Bronchial epithelial cell (primary cell): ENCODE measurements at regions not wholly inside any gene's neighbourhood (a gene's known extent, or its start where the extent isn't known, plus 50 kb on each side); places are given as distances from the start of the nearest gene placed in this dataset.

Experiments used
- DNase-seq: peaks from one replicate; pipeline ENCODE4 v3.0.0-alpha.2; 2010; ENCODE audit warnings: low read depth
- FAIRE-seq: peaks from 2 replicates; lab custom pipeline; 2011; peaks lifted over from hg19 to GRCh38; lab: Jason Lieb, UNC
- H3K27me3 ChIP-seq: 2 replicates; pipeline ENCODE4 v1.5.1; 2011; ENCODE audit warnings: low read length; ENCODE audit not compliant: control insufficient read depth, insufficient read depth
- H3K36me3 ChIP-seq: 2 replicates; pipeline ENCODE4 v1.5.1; 2011; ENCODE audit warnings: low read length; ENCODE audit not compliant: control insufficient read depth, insufficient read depth
- H3K4me3 ChIP-seq: 2 replicates; pipeline ENCODE4 v1.5.1; 2011; ENCODE audit warnings: mild to moderate bottlenecking, low read depth, low read length, control low read depth
- CTCF ChIP-seq: IDR thresholded peaks from 2 replicates; pipeline ENCODE4 v1.5.1; 2011; ENCODE audit warnings: mild to moderate bottlenecking, moderate library complexity, low read length, control low read depth, inconsistent platforms; ENCODE audit not compliant: insufficient read depth, severe bottlenecking

DNA sequence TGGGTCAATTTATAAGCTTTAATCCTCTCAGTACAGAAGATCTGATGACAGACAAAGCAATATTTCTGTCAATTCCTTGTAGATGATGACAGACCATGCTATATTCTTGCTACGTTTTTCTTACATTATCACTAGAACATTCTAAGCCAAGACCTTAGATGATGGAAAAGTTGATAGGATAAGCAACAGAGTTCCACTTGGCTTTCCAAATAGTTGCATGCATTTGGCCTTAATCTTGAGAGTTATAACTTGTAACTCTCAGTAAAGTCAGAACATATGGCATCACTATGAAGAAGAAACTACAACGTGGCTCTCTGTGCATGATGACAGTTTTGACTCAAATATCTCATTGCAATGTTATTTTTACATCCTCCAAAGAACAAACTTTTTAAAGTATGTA, 544.3 kb upstream of the LRRC4C start:
- Histone ChIP-seq H3K27me3 (no peaks in the 10 kb centered on the region), H3K4me3 (no peak overlapping the region), H3K36me3 (no peaks in the 10 kb centered on the region)
- FAIRE-seq (no peak), DNase-seq (no peak)
- no peak for TF ChIP-seq CTCF

GRCh38 chr11:42006766-42007165, 547.3 kb upstream of the LRRC4C start:
- H3K27me3 ChIP-seq = no peaks in the 10 kb centered on the region
- no peak for FAIRE-seq

DNA sequence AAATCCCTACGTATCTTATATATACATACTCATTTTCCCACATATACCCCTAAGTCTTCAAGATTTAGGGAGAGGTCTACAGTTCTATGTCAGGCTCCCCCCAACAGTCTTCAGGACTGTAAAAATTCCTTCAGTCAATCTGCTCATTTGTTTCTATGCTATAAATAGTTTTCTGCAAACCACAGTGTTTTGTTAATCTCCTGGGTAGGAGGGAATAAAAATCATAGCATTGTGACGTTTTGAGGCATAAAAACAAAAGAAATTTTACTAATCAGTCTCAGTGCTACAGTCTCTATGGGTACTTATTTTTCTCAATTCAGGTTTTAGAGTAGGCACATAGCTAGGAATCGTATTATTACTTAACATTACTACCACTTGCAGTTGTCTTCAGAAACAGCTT, 552.8 kb upstream of the LRRC4C start:
- no peak for TF ChIP-seq CTCF
- H3K4me3 ChIP-seq = no peak overlapping the region
- FAIRE-seq (no peak), DNase-seq (no peak)
- H3K36me3 ChIP-seq = no peaks in the 10 kb centered on the region
- no peaks in the 10 kb centered on the region for H3K27me3 ChIP-seq

More at GRCh38 chr11:42006766-42007165, 547.3 kb upstream of the LRRC4C start:
- Histone ChIP-seq H3K36me3 (no peaks in the 10 kb centered on the region), H3K4me3 (no peak overlapping the region)
- no peak for DNase-seq
- TF ChIP-seq CTCF = no peak

- no peaks in the 10 kb centered on the region for H3K27me3 ChIP-seq
- no peak for TF ChIP-seq CTCF
- no peak overlapping the region for H3K4me3 ChIP-seq
- no peaks in the 10 kb centered on the region for H3K36me3 ChIP-seq
- FAIRE-seq (no peak), DNase-seq (no peak)
These were observed 554.3 kb upstream of the LRRC4C start for GRCh38 chr11:42013656-42014201.

GRCh38 chr11:42021911-42022310, 562.5 kb upstream of the LRRC4C start:
- no peaks in the 10 kb centered on the region for H3K27me3 ChIP-seq
- FAIRE-seq = no peak
- H3K36me3 ChIP-seq = no peaks in the 10 kb centered on the region
- no peak for TF ChIP-seq CTCF
- DNase-seq = no peak
- no peak overlapping the region for H3K4me3 ChIP-seq

GRCh38 chr11:42023267-42023666, 563.8 kb upstream of the LRRC4C start:
- Histone ChIP-seq H3K36me3 (no peaks in the 10 kb centered on the region), H3K27me3 (no peaks in the 10 kb centered on the region), H3K4me3 (no peak overlapping the region)
- TF ChIP-seq CTCF = no peak
- DNase-seq (no peak), FAIRE-seq (no peak)
